H1 (cell line): ENCODE measurements at regions not wholly inside any gene's neighbourhood (a gene's known extent, or its start where the extent isn't known, plus 50 kb on each side); places are given as distances from the start of the nearest gene placed in this dataset.

Source experiments
- ATF3 ChIP-seq: IDR thresholded peaks from 2 replicates; pipeline ENCODE4 v1.6.1; 2011; ENCODE audit warnings: low read depth, mild to moderate bottlenecking, low read length; ENCODE audit not compliant: insufficient read depth
- CTCF ChIP-seq, 3 experiments: IDR thresholded peaks; 1 replicate in 2 of 3; 2 replicates in 1 of 3; pipeline versions ENCODE4 v1.5.1 to v1.6.1; 2011; ENCODE audit warnings: low read length in 3 of 3, mild to moderate bottlenecking in 3 of 3, inconsistent platforms in 2 of 3, low read depth in 1 of 3, moderate library complexity in 1 of 3; ENCODE audit not compliant: insufficient read depth in 1 of 3; ENCODE audit errors: control extremely low read depth in 1 of 3
- MAX ChIP-seq: IDR thresholded peaks from 2 replicates; pipeline ENCODE4 v1.6.1; 2012; ENCODE audit warnings: inconsistent platforms
- NRF1 ChIP-seq: IDR thresholded peaks from 2 replicates; pipeline ENCODE4 v1.6.1; 2011; ENCODE audit warnings: mild to moderate bottlenecking, low read depth, low read length, improper control_type of control experiment
- SP1 ChIP-seq: IDR thresholded peaks from 2 replicates; pipeline ENCODE4 v1.6.1; 2011; ENCODE audit warnings: low read depth, low read length

GRCh38 chr7:39832519-39833085 lies 117.5 kb upstream of the CDK13 start:
- TF ChIP-seq NRF1 (no peak), CTCF (IDR thresholded peaks at IDR 0.05; ENCODE audit: control extremely low read depth in 1 of 3, insufficient read depth in 1 of 3, low read depth in 1 of 3, low read length in 3 of 3) (no peak), ATF3 (no peak), SP1 (no peak), MAX (no peak)
